ENCODE measurements at regions not wholly inside any gene's neighbourhood (a gene's known extent, or its start where the extent isn't known, plus 50 kb on each side); places are given as distances from the start of the nearest gene placed in this dataset.

DNA sequence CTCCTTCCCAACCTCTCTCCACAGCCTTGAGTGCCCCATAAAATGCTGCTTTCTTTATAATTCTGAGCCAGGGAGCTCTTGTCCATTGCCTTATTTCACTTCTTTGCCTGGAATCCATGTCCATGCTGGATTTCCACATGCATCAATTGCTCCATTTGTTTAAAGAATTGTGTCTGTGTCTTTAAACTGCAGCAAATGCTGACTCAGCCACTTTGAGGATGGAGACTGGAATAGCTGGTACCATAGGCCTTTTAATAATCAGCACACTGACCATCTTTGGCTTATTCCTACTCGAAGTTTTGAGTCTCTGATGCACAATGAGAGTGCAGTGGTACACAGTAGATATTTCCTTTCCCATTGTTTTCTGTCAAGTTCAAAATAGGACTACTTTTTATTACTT is 318.8 kb downstream of the LRIG3 start:
- WGBS (ENCODE audit: low lambda C conversion rate) = 0% methylated on average over 1 of the region's 1 CpG
- no peak for DNase-seq
- Histone ChIP-seq H3K27me3 (ENCODE audit: insufficient read depth) (no peaks in the 10 kb centered on the region; the same call in 1 of the 2 replicates), H3K27ac (ENCODE audit: low read depth in 2 of 2, low read length in 1 of 2) (no peak overlapping the region), H3K4me2 (no peak overlapping the region), H3K36me3 (replicated peaks in 1 of 2; ENCODE audit: control insufficient read depth in 1 of 2, insufficient read depth in 2 of 2, low read length in 1 of 2) (no peaks in the 10 kb centered on the region), H3K9me2 (0 out of 2 replicates have a peak, but pooled peaks cover 3% of the 10 kb centered on the region), H3K9ac (no peak overlapping the region), H3K9me3 (no peaks in the 10 kb centered on the region), H3F3A (replicated peaks; ENCODE audit: insufficient read depth) (no peaks in the 10 kb centered on the region), H3K79me2 (ENCODE audit: insufficient read depth) (no peaks in the 10 kb centered on the region), H2AFZ (ENCODE audit: low read depth) (no peak overlapping the region), H3K4me1 (ENCODE audit: control insufficient read depth in 1 of 2, insufficient read depth in 2 of 2, low read depth in 1 of 2, low read length in 1 of 2) (no peaks in the 10 kb centered on the region), H3K4me3 (ENCODE audit: low read depth in 2 of 2, low read length in 1 of 2) (no peak overlapping the region), H4K20me1 (ENCODE audit: insufficient read depth) (no peaks in the 10 kb centered on the region)
- no peak for TF ChIP-seq RAD21 (IDR thresholded peaks at IDR 0.05; ENCODE audit: low read length)
- no peak for TF ChIP-seq SMC3 (IDR thresholded peaks at IDR 0.05; ENCODE audit: low read depth, low read length)
- TF ChIP-seq, protein P1, sequence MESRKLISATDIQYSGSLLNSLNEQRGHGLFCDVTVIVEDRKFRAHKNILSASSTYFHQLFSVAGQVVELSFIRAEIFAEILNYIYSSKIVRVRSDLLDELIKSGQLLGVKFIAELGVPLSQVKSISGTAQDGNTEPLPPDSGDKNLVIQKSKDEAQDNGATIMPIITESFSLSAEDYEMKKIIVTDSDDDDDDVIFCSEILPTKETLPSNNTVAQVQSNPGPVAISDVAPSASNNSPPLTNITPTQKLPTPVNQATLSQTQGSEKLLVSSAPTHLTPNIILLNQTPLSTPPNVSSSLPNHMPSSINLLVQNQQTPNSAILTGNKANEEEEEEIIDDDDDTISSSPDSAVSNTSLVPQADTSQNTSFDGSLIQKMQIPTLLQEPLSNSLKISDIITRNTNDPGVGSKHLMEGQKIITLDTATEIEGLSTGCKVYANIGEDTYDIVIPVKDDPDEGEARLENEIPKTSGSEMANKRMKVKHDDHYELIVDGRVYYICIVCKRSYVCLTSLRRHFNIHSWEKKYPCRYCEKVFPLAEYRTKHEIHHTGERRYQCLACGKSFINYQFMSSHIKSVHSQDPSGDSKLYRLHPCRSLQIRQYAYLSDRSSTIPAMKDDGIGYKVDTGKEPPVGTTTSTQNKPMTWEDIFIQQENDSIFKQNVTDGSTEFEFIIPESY (IDR thresholded peaks at IDR 0.05; ENCODE audit: borderline replicate concordance, low read depth) = no peak
- no peak for TF ChIP-seq NRF1 (IDR thresholded peaks at IDR 0.05; ENCODE audit: low read depth, low read length)
- TF ChIP-seq NFIC (IDR thresholded peaks at IDR 0.05; ENCODE audit: borderline replicate concordance) = no peak
- TF ChIP-seq FOXM1 (IDR thresholded peaks at IDR 0.05; ENCODE audit: low read depth) = no peak
- no peak for TF ChIP-seq RFX5 (IDR thresholded peaks at IDR 0.05; ENCODE audit: low read length)
- no peak for TF ChIP-seq ELF1 (IDR thresholded peaks at IDR 0.05)
- no peak for TF ChIP-seq TEAD4 (IDR thresholded peaks at IDR 0.05; ENCODE audit: borderline replicate concordance, insufficient read depth)
- no peak for TF ChIP-seq RCOR1 (IDR thresholded peaks at IDR 0.05; ENCODE audit: low read length)
- TF ChIP-seq TCF12 (IDR thresholded peaks at IDR 0.05) = no peak
- TF ChIP-seq RXRA (IDR thresholded peaks at IDR 0.05; ENCODE audit: borderline replicate concordance, low read depth) = no peak
- POLR2A ChIA-PET = no interaction called here
- CTCF ChIA-PET = no interaction called here

DNA sequence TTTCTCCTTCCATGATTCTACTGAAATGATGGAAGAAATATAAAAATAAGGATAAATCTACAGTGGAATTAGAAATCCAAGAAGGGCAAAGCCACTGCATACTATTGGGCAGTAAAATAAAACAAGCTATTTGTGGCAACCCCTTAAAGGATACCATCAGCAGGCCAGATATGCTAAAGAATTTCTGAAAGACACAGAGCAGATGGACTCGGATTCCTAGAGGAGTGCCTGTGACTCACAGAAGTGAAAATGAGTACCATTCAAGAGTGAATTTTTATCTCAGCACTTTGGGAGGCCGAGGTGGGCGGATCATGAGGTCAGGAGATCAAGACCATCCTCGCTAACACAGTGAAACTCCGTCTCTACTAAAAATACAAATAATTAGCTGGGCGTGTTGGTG is 318.1 kb downstream of the LRIG3 start:
- Histone ChIP-seq H3K27ac (ENCODE audit: low read depth in 2 of 2, low read length in 1 of 2) (no peak overlapping the region), H2AFZ (ENCODE audit: low read depth) (no peak overlapping the region), H3K9ac (no peak overlapping the region), H3K27me3 (ENCODE audit: insufficient read depth) (no peaks in the 10 kb centered on the region; the same call in 1 of the 2 replicates), H3K4me2 (no peak overlapping the region), H3F3A (replicated peaks; ENCODE audit: insufficient read depth) (no peaks in the 10 kb centered on the region), H3K79me2 (ENCODE audit: insufficient read depth) (no peaks in the 10 kb centered on the region), H4K20me1 (ENCODE audit: insufficient read depth) (no peaks in the 10 kb centered on the region), H3K36me3 (replicated peaks in 1 of 2; ENCODE audit: control insufficient read depth in 1 of 2, insufficient read depth in 2 of 2, low read length in 1 of 2) (no peaks in the 10 kb centered on the region), H3K9me3 (no peaks in the 10 kb centered on the region), H3K4me3 (ENCODE audit: low read depth in 2 of 2, low read length in 1 of 2) (no peak overlapping the region), H3K9me2 (0 out of 2 replicates have a peak, but pooled peaks cover 3% of the 10 kb centered on the region), H3K4me1 (ENCODE audit: control insufficient read depth in 1 of 2, insufficient read depth in 2 of 2, low read depth in 1 of 2, low read length in 1 of 2) (no peaks in the 10 kb centered on the region)
- CTCF ChIA-PET = no interaction called here
- POLR2A ChIA-PET = no interaction called here
- DNase-seq = no peak
- WGBS (ENCODE audit: low lambda C conversion rate) = 11% methylated on average over 6 of the region's 6 CpGs
- TF ChIP-seq, protein P2, sequence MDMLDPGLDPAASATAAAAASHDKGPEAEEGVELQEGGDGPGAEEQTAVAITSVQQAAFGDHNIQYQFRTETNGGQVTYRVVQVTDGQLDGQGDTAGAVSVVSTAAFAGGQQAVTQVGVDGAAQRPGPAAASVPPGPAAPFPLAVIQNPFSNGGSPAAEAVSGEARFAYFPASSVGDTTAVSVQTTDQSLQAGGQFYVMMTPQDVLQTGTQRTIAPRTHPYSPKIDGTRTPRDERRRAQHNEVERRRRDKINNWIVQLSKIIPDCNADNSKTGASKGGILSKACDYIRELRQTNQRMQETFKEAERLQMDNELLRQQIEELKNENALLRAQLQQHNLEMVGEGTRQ (IDR thresholded peaks at IDR 0.05; ENCODE audit: borderline replicate concordance, low read depth, low read length) = no peak
- no peak for TF ChIP-seq FOXM1 (IDR thresholded peaks at IDR 0.05; ENCODE audit: low read depth)
- no peak for TF ChIP-seq POLR2AphosphoS5 (IDR thresholded peaks at IDR 0.05; ENCODE audit: low read depth, low read length)
- no peak for TF ChIP-seq CHD2 (IDR thresholded peaks at IDR 0.05; ENCODE audit: low read length, partially characterized antibody)
- no peak for TF ChIP-seq SMC3 (IDR thresholded peaks at IDR 0.05; ENCODE audit: low read depth, low read length)
- TF ChIP-seq NFIC (IDR thresholded peaks at IDR 0.05; ENCODE audit: borderline replicate concordance) = no peak
- TF ChIP-seq EP300 (IDR thresholded peaks at IDR 0.05; ENCODE audit: borderline replicate concordance in 1 of 2, low read depth in 1 of 2, low read length in 1 of 2) = no peak
- TF ChIP-seq, protein P3, sequence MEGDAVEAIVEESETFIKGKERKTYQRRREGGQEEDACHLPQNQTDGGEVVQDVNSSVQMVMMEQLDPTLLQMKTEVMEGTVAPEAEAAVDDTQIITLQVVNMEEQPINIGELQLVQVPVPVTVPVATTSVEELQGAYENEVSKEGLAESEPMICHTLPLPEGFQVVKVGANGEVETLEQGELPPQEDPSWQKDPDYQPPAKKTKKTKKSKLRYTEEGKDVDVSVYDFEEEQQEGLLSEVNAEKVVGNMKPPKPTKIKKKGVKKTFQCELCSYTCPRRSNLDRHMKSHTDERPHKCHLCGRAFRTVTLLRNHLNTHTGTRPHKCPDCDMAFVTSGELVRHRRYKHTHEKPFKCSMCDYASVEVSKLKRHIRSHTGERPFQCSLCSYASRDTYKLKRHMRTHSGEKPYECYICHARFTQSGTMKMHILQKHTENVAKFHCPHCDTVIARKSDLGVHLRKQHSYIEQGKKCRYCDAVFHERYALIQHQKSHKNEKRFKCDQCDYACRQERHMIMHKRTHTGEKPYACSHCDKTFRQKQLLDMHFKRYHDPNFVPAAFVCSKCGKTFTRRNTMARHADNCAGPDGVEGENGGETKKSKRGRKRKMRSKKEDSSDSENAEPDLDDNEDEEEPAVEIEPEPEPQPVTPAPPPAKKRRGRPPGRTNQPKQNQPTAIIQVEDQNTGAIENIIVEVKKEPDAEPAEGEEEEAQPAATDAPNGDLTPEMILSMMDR (IDR thresholded peaks at IDR 0.05) = no peak
- TF ChIP-seq GATA2 (CRISPR knock-in tag; IDR thresholded peaks at IDR 0.05) = no peak
- TF ChIP-seq, protein P4, sequence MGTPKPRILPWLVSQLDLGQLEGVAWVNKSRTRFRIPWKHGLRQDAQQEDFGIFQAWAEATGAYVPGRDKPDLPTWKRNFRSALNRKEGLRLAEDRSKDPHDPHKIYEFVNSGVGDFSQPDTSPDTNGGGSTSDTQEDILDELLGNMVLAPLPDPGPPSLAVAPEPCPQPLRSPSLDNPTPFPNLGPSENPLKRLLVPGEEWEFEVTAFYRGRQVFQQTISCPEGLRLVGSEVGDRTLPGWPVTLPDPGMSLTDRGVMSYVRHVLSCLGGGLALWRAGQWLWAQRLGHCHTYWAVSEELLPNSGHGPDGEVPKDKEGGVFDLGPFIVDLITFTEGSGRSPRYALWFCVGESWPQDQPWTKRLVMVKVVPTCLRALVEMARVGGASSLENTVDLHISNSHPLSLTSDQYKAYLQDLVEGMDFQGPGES (IDR thresholded peaks at IDR 0.05; ENCODE audit: low read depth, low read length) = no peak
- no peak for TF ChIP-seq TCF12 (IDR thresholded peaks at IDR 0.05)
- TF ChIP-seq, protein P1 (IDR thresholded peaks at IDR 0.05; ENCODE audit: borderline replicate concordance, low read depth) = no peak
- TF ChIP-seq, protein P5, sequence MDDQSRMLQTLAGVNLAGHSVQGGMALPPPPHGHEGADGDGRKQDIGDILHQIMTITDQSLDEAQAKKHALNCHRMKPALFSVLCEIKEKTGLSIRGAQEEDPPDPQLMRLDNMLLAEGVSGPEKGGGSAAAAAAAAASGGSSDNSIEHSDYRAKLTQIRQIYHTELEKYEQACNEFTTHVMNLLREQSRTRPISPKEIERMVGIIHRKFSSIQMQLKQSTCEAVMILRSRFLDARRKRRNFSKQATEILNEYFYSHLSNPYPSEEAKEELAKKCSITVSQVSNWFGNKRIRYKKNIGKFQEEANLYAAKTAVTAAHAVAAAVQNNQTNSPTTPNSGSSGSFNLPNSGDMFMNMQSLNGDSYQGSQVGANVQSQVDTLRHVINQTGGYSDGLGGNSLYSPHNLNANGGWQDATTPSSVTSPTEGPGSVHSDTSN (IDR thresholded peaks at IDR 0.05) = no peak
